ENCODE measurements at regions not wholly inside any gene's neighbourhood (a gene's known extent, or its start where the extent isn't known, plus 50 kb on each side); places are given as distances from the start of the nearest gene placed in this dataset.
"Not testable (repeated sequence)": the region's sequence is repeated elsewhere in the genome, so short reads cannot be mapped to it uniquely, and the experiment has no call there.

DNA sequence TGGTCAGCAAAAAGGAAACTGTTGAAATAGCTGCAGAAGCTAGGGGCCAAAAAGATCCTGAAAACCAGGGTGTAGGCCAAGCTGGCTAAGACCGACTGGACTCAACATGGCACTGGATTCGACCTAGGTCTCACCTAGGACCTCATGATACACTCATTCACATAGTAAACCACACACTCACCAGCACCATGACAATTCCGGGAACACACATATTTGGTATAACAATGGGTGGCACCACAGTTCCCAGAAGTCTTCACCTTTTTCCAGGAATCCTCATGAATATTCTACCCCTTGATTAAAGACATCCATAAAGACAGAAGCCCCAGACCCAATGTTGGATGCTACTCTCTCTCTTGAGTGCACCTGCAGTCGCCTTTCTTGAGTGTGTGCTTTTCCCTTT, 460.1 kb downstream of the TMEM114 start:
- CTCF ChIA-PET: no interaction called here
- no peak overlapping the region for H3K27ac Mint-ChIP-seq
- H3K4me3 Mint-ChIP-seq: no peak overlapping the region
- no peaks in the 10 kb centered on the region for H3K4me1 Mint-ChIP-seq
- no peaks in the 10 kb centered on the region for H3K36me3 Mint-ChIP-seq
- no peaks in the 10 kb centered on the region for H3K27me3 Mint-ChIP-seq
- peaks cover 23% of the 10 kb centered on the region for H3K9me3 Mint-ChIP-seq
- no peak for DNase-seq

DNA sequence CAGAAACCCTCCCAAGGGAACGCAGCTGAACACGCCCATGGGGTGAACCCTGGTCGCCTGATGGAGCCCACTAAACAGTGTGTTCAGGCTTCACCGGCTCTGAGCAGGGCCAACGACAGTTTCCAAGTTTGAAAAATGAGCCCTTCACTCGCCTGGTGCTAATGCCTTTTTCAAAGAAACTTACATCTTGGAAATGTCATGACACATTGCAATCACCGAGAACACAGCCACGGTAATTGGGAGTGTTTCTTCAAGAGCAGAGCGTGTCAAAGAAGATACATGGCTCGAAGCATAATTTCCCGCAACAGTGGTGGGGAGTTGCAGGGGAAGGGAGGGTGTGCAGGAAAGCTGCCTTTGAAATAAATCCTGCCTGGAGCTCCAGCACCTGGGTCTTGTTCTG, 463.2 kb downstream of the TMEM114 start:
- H3K27me3 Mint-ChIP-seq: no peaks in the 10 kb centered on the region
- CTCF ChIA-PET: no interaction called here
- H3K27ac Mint-ChIP-seq: no peak overlapping the region
- no peaks in the 10 kb centered on the region for H3K36me3 Mint-ChIP-seq
- no peak for DNase-seq
- peaks cover 24% of the 10 kb centered on the region for H3K9me3 Mint-ChIP-seq
- H3K4me1 Mint-ChIP-seq: no peaks in the 10 kb centered on the region
- H3K4me3 Mint-ChIP-seq: no peak overlapping the region

DNA sequence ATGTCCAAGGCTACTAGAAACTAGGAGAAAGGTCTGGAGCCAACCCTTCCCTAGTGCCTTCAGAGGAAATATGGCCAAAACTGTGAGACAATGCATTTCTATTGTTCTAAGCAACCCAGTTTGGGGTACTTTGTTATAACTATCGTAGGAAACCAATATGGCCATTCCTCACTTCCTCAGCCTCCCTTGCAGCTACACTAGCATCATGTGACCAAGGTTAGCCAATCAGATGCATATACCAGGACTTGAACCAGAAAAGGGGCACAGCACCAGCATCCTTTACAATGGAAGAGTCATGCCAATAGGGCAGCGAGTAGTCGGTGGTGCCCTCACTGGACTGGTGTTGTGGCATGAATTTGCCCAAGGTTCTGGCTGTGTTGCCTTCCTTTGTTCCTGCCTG, 464.0 kb downstream of the TMEM114 start:
- DNase-seq: no peak
- Mint-ChIP-seq H3K27me3 (no peaks in the 10 kb centered on the region), H3K4me1 (no peaks in the 10 kb centered on the region), H3K36me3 (no peaks in the 10 kb centered on the region), H3K27ac (no peak overlapping the region), H3K4me3 (no peak overlapping the region), H3K9me3 (peaks cover 23% of the 10 kb centered on the region)
- CTCF ChIA-PET: no interaction called here

DNA sequence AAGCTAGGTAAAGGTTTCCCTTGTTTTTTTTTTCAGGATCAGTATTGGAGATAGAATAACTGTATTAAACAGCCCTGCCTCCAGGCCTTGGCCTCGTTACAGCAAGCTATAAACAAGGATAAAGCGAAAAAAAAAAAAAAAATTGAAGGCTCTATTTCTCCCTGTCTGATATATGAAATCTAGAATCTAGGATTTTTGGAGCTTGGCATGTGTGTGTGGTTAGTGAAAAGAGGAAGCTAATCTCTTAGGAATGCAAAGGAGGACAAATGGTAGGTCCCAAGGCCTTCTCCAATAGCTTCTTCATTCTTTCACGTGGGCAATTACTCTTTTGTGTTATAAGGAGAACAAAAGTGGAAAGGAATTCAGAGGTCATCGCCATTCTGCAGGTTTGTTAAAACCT, 470.3 kb downstream of the TMEM114 start:
- H3K4me3 Mint-ChIP-seq: no peak overlapping the region
- CTCF ChIA-PET: interaction anchor here (0.7 kb wide), 1 partner anchor 20 kb away, joined by 3 read pairs; no protein-coding TSS in a partner anchor
- H3K36me3 Mint-ChIP-seq: no peaks in the 10 kb centered on the region
- DNase-seq: no peak
- H3K9me3 Mint-ChIP-seq: peaks cover 30% of the 10 kb centered on the region
- no peaks in the 10 kb centered on the region for H3K4me1 Mint-ChIP-seq
- H3K27me3 Mint-ChIP-seq: no peaks in the 10 kb centered on the region
- no peak overlapping the region for H3K27ac Mint-ChIP-seq

DNA sequence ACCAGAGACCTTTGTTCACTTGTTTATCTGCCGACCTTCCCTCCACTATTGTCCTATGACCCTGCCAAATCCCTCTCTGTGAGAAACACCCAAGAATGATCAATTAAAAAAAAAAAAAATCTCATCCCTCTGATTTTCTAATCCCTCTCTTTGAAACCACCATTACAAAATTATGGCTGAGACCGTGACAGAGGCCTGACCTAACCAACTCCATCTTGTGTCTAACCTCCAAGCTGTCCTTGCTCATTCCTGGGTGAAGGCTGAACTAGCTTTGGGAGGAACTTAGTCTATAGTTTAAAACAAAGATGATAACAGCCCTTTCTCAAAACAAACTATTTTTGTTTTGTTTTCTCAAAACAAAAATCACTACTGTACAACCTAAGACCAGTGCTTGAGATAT, 474.5 kb downstream of the TMEM114 start:
- Mint-ChIP-seq H3K9me3 (peaks cover 41% of the 10 kb centered on the region), H3K27ac (no peak overlapping the region), H3K4me1 (no peaks in the 10 kb centered on the region), H3K36me3 (no peaks in the 10 kb centered on the region), H3K27me3 (no peaks in the 10 kb centered on the region), H3K4me3 (no peak overlapping the region)
- no peak for DNase-seq
- CTCF ChIA-PET: no interaction called here

- H3K4me1 Mint-ChIP-seq, H3K4me3 Mint-ChIP-seq, H3K36me3 Mint-ChIP-seq, DNase-seq, H3K27ac Mint-ChIP-seq, CTCF ChIA-PET, H3K27me3 Mint-ChIP-seq: not testable (repeated sequence)
- H3K9me3 Mint-ChIP-seq: peaks cover 43% of the 10 kb centered on the region
Observed at GRCh38 chr16:8114941-8115340, 475.4 kb downstream of the TMEM114 start.

DNA sequence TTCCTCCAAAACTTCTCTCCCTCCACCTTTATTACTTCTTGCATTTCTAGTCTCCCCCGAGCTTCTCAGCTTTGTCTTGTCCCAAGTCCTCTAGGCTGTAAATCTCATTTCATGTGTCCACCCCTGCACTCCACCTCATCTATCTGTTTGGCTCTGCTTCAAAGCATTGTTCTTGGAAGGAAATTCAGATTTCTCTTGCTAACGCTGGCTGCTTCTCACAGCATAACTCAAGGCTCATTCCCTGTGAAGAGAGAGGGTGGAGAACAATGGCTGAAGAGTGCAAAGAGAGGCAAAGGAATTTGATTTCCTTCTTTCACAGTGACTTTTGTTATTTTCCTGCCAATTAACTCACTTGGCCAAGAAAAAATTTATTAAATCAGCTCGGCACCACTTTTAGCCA, 476.5 kb downstream of the TMEM114 start:
- Mint-ChIP-seq H3K36me3 (no peaks in the 10 kb centered on the region), H3K27me3 (no peaks in the 10 kb centered on the region), H3K27ac (no peak overlapping the region), H3K9me3 (peaks cover 45% of the 10 kb centered on the region), H3K4me3 (no peak overlapping the region), H3K4me1 (no peaks in the 10 kb centered on the region)
- no peak for DNase-seq
- CTCF ChIA-PET: no interaction called here

DNA sequence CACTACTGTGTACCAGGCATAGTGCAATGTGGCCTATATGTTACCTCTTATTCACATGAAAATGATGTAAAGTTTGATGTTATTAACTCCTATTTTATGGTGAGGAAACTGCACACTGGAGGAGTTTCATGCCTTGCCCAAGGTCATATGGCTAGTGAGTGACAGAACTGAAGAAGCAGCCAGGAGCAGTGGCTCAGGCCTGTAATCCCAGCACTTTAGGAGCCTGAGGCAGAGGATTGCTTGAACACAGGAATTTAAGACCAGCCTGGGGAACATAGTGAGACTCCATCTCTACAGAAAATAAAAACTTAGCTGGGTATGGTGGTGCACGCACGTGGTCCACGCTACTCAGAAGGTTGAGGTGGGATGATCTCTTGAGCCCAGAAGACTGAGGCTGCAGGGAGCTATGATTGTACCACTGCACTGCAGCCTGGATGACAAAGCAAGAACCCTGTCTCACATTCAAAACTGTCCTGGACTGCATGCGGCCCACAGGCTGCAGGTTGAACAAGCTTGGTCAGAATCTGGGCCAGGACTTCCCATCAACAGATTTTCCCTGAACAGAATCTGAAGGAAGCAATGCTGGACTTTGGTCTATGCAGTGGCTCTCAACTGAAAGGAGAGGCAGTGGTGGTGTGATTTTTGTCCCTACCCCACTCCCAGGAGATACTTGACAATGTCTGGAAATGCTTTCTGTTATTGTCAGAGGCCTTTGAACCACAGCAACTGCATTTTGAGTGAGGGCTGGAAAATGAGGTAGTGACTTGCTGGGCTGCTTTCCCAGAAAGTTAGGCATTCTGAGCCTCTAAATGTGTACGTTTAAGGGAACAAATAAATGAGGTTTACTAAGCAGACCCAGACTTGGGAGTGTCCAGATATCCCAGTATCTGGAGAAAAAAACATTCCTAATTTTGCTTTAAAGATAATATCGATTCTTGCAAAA, 479.5 kb downstream of the TMEM114 start:
- Mint-ChIP-seq H3K9me3 (peaks cover 32% of the 10 kb centered on the region), H3K27ac (no peak overlapping the region), H3K4me1 (no peaks in the 10 kb centered on the region)

GRCh38 chr16:8109510-8110369, 480.6 kb downstream of the TMEM114 start:
- no peak overlapping the region for H3K27ac Mint-ChIP-seq

More for the DNA sequence above, 479.5 kb downstream of the TMEM114 start:
- CTCF ChIA-PET: no interaction called here
- Mint-ChIP-seq H3K27me3 (no peaks in the 10 kb centered on the region), H3K36me3 (no peaks in the 10 kb centered on the region), H3K4me3 (no peak overlapping the region)
- no peak for DNase-seq

DNA sequence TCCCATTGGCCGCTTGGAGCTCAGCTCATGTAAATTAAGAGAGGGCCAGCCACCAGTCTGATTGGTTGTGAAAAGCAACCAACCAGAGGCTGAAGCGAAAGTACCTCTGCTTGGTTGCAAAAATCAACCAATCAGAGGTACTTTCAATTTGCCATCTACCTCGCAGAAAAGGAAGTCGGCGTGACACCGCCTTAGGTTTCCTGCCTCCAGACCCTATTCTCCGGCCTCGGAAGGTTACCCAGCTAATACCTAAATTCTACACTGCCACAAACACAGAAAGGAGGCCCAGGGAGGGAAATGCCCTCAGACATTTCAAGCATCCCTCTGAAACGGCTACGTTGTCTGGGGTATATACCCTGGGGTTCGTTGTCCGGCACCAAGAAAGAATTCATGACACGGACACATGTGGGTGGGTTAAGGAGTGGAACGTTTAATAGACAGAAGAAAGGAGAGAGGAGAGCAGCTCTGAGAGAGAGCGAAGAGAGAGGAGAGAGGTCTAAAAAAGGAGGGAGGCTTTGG, 481.3 kb downstream of the TMEM114 start:
- Mint-ChIP-seq H3K27ac (no peak overlapping the region), H3K9me3 (peaks cover 33% of the 10 kb centered on the region), H3K4me1 (no peaks in the 10 kb centered on the region), H3K4me3 (no peak overlapping the region), H3K36me3 (no peaks in the 10 kb centered on the region), H3K27me3 (no peaks in the 10 kb centered on the region)
- CTCF ChIA-PET: no interaction called here
- no peak for DNase-seq

More at GRCh38 chr16:8109510-8110369, 480.6 kb downstream of the TMEM114 start:
- CTCF ChIA-PET: no interaction called here
- no peak for DNase-seq
- Mint-ChIP-seq H3K36me3 (no peaks in the 10 kb centered on the region), H3K4me3 (no peak overlapping the region), H3K9me3 (peaks cover 33% of the 10 kb centered on the region), H3K27me3 (no peaks in the 10 kb centered on the region), H3K4me1 (no peaks in the 10 kb centered on the region)

DNA sequence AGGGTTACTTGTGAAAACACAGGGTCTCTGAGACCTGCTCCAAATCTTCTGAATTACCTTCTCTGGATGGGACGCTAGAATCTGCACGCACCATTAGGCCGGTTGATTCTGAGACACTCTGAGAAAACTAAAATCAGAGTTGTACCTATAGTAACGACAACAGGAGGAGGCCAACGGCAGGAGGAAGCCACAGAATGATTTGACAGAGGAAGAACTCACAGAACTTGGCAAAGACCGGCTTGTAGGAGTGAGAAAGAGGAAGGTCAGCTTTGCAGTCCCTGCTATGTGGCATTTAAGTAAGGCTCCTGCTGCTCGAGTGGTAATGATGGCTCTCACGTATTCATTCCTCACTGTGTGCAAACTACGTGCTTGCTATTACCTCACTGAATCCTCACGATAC, 483.0 kb downstream of the TMEM114 start:
- Mint-ChIP-seq H3K36me3 (no peaks in the 10 kb centered on the region), H3K4me3 (no peak overlapping the region), H3K4me1 (no peaks in the 10 kb centered on the region), H3K9me3 (peaks cover 19% of the 10 kb centered on the region), H3K27me3 (no peaks in the 10 kb centered on the region), H3K27ac (no peak overlapping the region)
- no peak for DNase-seq
- CTCF ChIA-PET: no interaction called here

DNA sequence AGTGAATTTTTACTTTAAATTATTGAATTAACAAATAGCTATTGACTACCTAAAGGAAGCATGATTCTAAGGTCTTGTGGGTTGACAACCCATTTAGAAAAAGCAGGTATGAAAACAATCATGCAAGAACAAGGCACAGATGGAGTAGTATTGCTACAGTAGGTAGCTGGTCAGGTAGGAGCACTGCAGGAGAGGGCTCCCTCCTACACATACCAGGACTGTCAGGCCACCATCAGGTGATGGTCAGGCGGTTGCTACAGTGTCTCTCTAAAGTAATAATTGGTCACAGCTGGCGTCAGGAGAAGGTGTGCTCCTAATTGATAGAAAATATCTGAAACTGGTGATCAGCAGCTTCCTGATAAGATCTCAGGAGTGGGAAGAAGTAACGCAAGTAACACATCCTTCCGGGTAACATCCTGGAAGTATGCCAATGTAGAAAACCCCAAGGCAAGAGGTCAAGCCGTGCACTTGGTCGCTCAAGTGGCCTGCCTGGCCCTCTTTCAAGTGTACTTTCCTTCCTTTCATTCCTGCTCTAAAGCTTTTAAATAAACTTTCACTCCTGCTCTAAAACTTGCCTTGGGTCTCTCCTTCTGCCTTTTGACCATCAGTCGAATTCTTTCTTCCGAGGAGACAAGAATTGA, 486.5 kb downstream of the TMEM114 start:
- CTCF ChIA-PET: no interaction called here
- Mint-ChIP-seq H3K4me3 (no peak overlapping the region), H3K9me3 (peaks cover 19% of the 10 kb centered on the region)

DNA sequence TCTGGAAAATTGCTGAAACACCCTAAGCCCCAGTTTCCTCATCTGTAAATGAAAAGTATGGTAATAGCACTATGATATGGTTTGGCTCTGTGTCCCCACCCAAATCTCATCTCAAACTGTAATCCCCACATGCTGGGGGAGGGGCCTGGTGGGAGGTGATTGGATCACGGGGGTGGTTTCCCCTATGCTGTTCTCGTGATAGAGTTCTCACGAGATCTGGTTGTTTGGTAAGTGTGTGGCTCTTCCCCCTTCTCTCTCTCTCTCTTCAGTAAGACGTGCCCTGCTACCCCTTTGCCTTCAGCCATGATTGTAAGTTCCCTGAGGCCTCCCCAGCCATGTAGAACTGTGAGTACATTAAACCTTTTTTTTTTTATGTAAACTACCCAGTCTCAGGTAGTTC, 490.7 kb downstream of the TMEM114 start:
- Mint-ChIP-seq H3K4me1 (no peaks in the 10 kb centered on the region), H3K9me3 (peaks cover 31% of the 10 kb centered on the region), H3K27me3 (no peaks in the 10 kb centered on the region), H3K36me3 (no peaks in the 10 kb centered on the region), H3K4me3 (no peak overlapping the region), H3K27ac (no peak overlapping the region)
- CTCF ChIA-PET: no interaction called here
- no peak for DNase-seq

More for the DNA sequence above, 486.5 kb downstream of the TMEM114 start:
- no peak overlapping the region for H3K27ac Mint-ChIP-seq
- H3K4me1 Mint-ChIP-seq: no peaks in the 10 kb centered on the region
- H3K36me3 Mint-ChIP-seq: no peaks in the 10 kb centered on the region
- H3K27me3 Mint-ChIP-seq: no peaks in the 10 kb centered on the region
- DNase-seq: no peak

DNA sequence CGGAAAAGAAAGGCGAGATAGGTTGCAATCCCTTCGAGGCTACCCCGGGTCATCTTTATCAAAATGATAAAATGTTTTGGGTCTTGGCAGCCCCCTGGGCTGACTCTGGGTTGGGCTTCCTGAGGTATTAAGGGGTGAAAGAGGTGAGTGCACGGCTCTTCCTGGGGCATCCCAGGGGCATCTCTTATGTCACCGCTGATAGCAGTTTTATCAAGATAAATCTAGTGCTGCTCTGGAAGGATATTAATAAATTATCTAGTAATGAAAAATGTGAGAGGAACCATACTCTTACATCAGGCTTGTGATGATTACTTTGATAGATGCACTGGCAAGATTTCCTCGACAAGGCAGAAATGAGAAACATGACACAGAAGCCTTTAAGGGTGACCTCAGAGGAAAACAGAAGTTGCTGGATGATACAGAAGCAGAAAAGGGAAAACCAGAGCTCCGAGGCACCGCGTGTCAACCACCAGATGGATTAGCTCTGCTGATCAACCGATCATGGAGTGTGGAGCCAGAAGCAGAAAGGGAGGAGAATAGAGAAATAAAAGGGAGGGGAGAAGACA, 491.3 kb downstream of the TMEM114 start:
- H3K27ac Mint-ChIP-seq: no peak overlapping the region
- no peaks in the 10 kb centered on the region for H3K27me3 Mint-ChIP-seq
- H3K9me3 Mint-ChIP-seq: peaks cover 32% of the 10 kb centered on the region
- CTCF ChIA-PET: no interaction called here
- no peaks in the 10 kb centered on the region for H3K36me3 Mint-ChIP-seq
- H3K4me3 Mint-ChIP-seq: no peak overlapping the region
- no peaks in the 10 kb centered on the region for H3K4me1 Mint-ChIP-seq
- DNase-seq: no peak

Measured in activated naive CD4-positive, alpha-beta T cell treated with anti-CD3 and anti-CD28 coated beads, Interleukin-2, amount 10 ng/mL, durations not matched to agents 7 days and 5 days (primary cell).